Fibroblast of lung (primary cell): ENCODE measurements at regions not wholly inside any gene's neighbourhood (a gene's known extent, or its start where the extent isn't known, plus 50 kb on each side); places are given as distances from the start of the nearest gene placed in this dataset.

Experiments used
- EZH2 ChIP-seq: IDR thresholded peaks from 2 replicates; pipeline ENCODE4 v1.5.1; 2012; ENCODE audit warnings: low read length, control low read depth, mild to moderate bottlenecking; ENCODE audit errors: missing control alignments
- TF ChIP-seq, protein P1 (sequence below), 2 donors: IDR thresholded peaks in 1 of 2; conservative IDR thresholded peaks in 1 of 2; 1 replicate in 1 of 2; 2 replicates in 1 of 2; pipeline ENCODE4 v1.5.1; 2011 to 2012; ENCODE audit warnings: low read length in 2 of 2, control low read depth in 1 of 2, inconsistent platforms in 1 of 2, low read depth in 1 of 2, mild to moderate bottlenecking in 1 of 2

- TF ChIP-seq, protein P1, sequence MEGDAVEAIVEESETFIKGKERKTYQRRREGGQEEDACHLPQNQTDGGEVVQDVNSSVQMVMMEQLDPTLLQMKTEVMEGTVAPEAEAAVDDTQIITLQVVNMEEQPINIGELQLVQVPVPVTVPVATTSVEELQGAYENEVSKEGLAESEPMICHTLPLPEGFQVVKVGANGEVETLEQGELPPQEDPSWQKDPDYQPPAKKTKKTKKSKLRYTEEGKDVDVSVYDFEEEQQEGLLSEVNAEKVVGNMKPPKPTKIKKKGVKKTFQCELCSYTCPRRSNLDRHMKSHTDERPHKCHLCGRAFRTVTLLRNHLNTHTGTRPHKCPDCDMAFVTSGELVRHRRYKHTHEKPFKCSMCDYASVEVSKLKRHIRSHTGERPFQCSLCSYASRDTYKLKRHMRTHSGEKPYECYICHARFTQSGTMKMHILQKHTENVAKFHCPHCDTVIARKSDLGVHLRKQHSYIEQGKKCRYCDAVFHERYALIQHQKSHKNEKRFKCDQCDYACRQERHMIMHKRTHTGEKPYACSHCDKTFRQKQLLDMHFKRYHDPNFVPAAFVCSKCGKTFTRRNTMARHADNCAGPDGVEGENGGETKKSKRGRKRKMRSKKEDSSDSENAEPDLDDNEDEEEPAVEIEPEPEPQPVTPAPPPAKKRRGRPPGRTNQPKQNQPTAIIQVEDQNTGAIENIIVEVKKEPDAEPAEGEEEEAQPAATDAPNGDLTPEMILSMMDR (conservative IDR thresholded peaks at IDR 0.05 in 1 of 2, IDR thresholded peaks at IDR 0.05 in 1 of 2; ENCODE audit: low read depth in 1 of 2, low read length in 2 of 2): no peak
- TF ChIP-seq EZH2: no peak
Measured at GRCh38 chr2:151038516-151038915, 223.1 kb downstream of the RBM43 start.
